LNCaP clone FGC (cell line): ENCODE measurements at regions not wholly inside any gene's neighbourhood (a gene's known extent, or its start where the extent isn't known, plus 50 kb on each side); places are given as distances from the start of the nearest gene placed in this dataset.

Experiments used
- DNase-seq: peaks from one replicate; pipeline ENCODE4 v3.0.0-alpha.2; 2011; ENCODE audit warnings: low read depth
- H3K4me3 ChIP-seq: 2 replicates; pipeline ENCODE4 v1.5.1; 2011; ENCODE audit warnings: mild to moderate bottlenecking, low read depth, low read length, control low read depth
- CTCF ChIP-seq: IDR thresholded peaks from 2 replicates; pipeline ENCODE4 v1.5.1; 2012; ENCODE audit warnings: mild to moderate bottlenecking; ENCODE audit not compliant: control insufficient read depth, insufficient read depth; ENCODE audit errors: extremely low read depth

- no peak for TF ChIP-seq CTCF
- no peak for DNase-seq
- H3K4me3 ChIP-seq, result no peak overlapping the region
Measured at GRCh38 chr12:67909681-67910080, 79.6 kb upstream of the IFNG-AS1 start.

GRCh38 chr12:67910360-67911274, 78.6 kb upstream of the IFNG-AS1 start:
- H3K4me3 ChIP-seq, result no peak overlapping the region
- TF ChIP-seq CTCF, result no peak
- DNase-seq, result no peak

- no peak for TF ChIP-seq CTCF
- no peak for DNase-seq
Measured at GRCh38 chr12:67911275-67911600, 78.0 kb upstream of the IFNG-AS1 start.

GRCh38 chr12:67911789-67912188, 77.5 kb upstream of the IFNG-AS1 start:
- no peak for TF ChIP-seq CTCF
- H3K4me3 ChIP-seq, result no peak overlapping the region
- no peak for DNase-seq

More at GRCh38 chr12:67911275-67911600, 78.0 kb upstream of the IFNG-AS1 start:
- H3K4me3 ChIP-seq, result no peak overlapping the region

GRCh38 chr12:67915335-67915851, 73.9 kb upstream of the IFNG-AS1 start:
- DNase-seq, result no peak
- no peak for TF ChIP-seq CTCF
- H3K4me3 ChIP-seq, result no peak overlapping the region

GRCh38 chr12:67916266-67916970, 72.8 kb upstream of the IFNG-AS1 start:
- DNase-seq, result no peak
- no peak overlapping the region for H3K4me3 ChIP-seq
- no peak for TF ChIP-seq CTCF
